ENCODE measurements at regions not wholly inside any gene's neighbourhood (a gene's known extent, or its start where the extent isn't known, plus 50 kb on each side); places are given as distances from the start of the nearest gene placed in this dataset.

DNA sequence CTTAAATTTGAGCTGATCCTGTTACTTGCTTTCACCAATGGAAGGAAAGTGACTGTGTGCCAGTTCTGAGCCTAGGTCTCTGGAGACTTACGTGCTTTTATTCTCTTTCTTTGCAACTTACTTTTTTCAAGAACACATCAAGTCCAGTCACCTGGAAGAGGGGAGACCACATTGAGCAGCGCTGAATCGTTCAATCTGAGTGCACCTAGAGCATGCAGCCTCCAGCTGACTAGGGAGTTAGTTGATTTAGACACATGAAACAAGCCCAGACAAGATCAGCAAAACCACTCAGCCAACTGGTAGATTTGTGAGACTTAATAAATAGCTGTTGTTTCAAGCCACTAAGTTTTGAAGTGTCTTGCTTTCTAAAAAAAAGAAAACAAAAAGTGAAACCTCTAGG lies 1014.8 kb upstream of the FBXO33 start:
- TF ChIP-seq KLF15 (CRISPR knock-in tag; IDR thresholded peaks at IDR 0.05; ENCODE audit: borderline replicate concordance) = no peak
- TF ChIP-seq, protein P1, sequence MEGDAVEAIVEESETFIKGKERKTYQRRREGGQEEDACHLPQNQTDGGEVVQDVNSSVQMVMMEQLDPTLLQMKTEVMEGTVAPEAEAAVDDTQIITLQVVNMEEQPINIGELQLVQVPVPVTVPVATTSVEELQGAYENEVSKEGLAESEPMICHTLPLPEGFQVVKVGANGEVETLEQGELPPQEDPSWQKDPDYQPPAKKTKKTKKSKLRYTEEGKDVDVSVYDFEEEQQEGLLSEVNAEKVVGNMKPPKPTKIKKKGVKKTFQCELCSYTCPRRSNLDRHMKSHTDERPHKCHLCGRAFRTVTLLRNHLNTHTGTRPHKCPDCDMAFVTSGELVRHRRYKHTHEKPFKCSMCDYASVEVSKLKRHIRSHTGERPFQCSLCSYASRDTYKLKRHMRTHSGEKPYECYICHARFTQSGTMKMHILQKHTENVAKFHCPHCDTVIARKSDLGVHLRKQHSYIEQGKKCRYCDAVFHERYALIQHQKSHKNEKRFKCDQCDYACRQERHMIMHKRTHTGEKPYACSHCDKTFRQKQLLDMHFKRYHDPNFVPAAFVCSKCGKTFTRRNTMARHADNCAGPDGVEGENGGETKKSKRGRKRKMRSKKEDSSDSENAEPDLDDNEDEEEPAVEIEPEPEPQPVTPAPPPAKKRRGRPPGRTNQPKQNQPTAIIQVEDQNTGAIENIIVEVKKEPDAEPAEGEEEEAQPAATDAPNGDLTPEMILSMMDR (CRISPR knock-in tag; IDR thresholded peaks at IDR 0.05) = no peak
- TF ChIP-seq ZNF550 (CRISPR knock-in tag; IDR thresholded peaks at IDR 0.05; ENCODE audit: borderline replicate concordance) = no peak
- TF ChIP-seq ZSCAN31 (CRISPR knock-in tag; IDR thresholded peaks at IDR 0.05; ENCODE audit: low read depth) = no peak
- TF ChIP-seq, protein P2, sequence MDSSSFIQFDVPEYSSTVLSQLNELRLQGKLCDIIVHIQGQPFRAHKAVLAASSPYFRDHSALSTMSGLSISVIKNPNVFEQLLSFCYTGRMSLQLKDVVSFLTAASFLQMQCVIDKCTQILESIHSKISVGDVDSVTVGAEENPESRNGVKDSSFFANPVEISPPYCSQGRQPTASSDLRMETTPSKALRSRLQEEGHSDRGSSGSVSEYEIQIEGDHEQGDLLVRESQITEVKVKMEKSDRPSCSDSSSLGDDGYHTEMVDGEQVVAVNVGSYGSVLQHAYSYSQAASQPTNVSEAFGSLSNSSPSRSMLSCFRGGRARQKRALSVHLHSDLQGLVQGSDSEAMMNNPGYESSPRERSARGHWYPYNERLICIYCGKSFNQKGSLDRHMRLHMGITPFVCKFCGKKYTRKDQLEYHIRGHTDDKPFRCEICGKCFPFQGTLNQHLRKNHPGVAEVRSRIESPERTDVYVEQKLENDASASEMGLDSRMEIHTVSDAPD (CRISPR knock-in tag; IDR thresholded peaks at IDR 0.05) = no peak
- no peak for TF ChIP-seq RFX5 (IDR thresholded peaks at IDR 0.05; ENCODE audit: low read depth, low read length)
- TF ChIP-seq, protein P3, sequence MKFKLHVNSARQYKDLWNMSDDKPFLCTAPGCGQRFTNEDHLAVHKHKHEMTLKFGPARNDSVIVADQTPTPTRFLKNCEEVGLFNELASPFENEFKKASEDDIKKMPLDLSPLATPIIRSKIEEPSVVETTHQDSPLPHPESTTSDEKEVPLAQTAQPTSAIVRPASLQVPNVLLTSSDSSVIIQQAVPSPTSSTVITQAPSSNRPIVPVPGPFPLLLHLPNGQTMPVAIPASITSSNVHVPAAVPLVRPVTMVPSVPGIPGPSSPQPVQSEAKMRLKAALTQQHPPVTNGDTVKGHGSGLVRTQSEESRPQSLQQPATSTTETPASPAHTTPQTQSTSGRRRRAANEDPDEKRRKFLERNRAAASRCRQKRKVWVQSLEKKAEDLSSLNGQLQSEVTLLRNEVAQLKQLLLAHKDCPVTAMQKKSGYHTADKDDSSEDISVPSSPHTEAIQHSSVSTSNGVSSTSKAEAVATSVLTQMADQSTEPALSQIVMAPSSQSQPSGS (CRISPR knock-in tag; IDR thresholded peaks at IDR 0.05) = no peak
- no peak for TF ChIP-seq SMARCC2 (IDR thresholded peaks at IDR 0.05)
- no peak for TF ChIP-seq ZNF572 (CRISPR knock-in tag; IDR thresholded peaks at IDR 0.05)
- TF ChIP-seq U2AF1 (optimal IDR thresholded peaks at IDR 0.05; ENCODE audit: low read depth, low read length) = no peak
- no peak for TF ChIP-seq RAD21 (CRISPR knock-in tag; IDR thresholded peaks at IDR 0.05)
- TF ChIP-seq, protein P4, sequence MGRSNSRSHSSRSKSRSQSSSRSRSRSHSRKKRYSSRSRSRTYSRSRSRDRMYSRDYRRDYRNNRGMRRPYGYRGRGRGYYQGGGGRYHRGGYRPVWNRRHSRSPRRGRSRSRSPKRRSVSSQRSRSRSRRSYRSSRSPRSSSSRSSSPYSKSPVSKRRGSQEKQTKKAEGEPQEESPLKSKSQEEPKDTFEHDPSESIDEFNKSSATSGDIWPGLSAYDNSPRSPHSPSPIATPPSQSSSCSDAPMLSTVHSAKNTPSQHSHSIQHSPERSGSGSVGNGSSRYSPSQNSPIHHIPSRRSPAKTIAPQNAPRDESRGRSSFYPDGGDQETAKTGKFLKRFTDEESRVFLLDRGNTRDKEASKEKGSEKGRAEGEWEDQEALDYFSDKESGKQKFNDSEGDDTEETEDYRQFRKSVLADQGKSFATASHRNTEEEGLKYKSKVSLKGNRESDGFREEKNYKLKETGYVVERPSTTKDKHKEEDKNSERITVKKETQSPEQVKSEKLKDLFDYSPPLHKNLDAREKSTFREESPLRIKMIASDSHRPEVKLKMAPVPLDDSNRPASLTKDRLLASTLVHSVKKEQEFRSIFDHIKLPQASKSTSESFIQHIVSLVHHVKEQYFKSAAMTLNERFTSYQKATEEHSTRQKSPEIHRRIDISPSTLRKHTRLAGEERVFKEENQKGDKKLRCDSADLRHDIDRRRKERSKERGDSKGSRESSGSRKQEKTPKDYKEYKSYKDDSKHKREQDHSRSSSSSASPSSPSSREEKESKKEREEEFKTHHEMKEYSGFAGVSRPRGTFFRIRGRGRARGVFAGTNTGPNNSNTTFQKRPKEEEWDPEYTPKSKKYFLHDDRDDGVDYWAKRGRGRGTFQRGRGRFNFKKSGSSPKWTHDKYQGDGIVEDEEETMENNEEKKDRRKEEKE (IDR thresholded peaks at IDR 0.05) = no peak

Measured in HepG2 (cell line).